Naive thymus-derived CD4-positive, alpha-beta T cell (primary cell): ENCODE measurements at regions not wholly inside any gene's neighbourhood (a gene's known extent, or its start where the extent isn't known, plus 50 kb on each side); places are given as distances from the start of the nearest gene placed in this dataset.
A peak's percentile ranks its signal among the peaks of the same experiment; 100 is the strongest.

Experiments used
- ATAC-seq: fragments of 150-1000 bp; cut with Tn5 transposase; 2 replicates; pipeline ENCODE4 v1.10.0; 2021; ENCODE audit warnings: mild to moderate bottlenecking, moderate library complexity
- CTCF ChIA-PET: fragments of 350-600 bp; sonication (Branson Sonifier 250); formaldehyde crosslinking; loops from one replicate; lab custom pipeline; 2021; ENCODE audit warnings: antibody characterized with exemption; lab: Charles Lee
- POLR2A ChIA-PET: fragments of 350-600 bp; sonication (Branson Sonifier 250); formaldehyde crosslinking; loops from one replicate; lab custom pipeline; 2021; ENCODE audit warnings: antibody characterized with exemption, inconsistent platforms; lab: Charles Lee
- DNase-seq, 9 donors: peaks; one replicate each; pipeline versions ENCODE4 v3.0.0 to v3.0.0-alpha.2; 2020 to 2022; ENCODE audit warnings: mixed read lengths in 1 of 9
- H3K27ac ChIP-seq: one replicate; pipeline ENCODE4 v1.7.0; 2013; ENCODE audit warnings: mild to moderate bottlenecking, low read depth, low read length, moderate library complexity
- H3K27me3 ChIP-seq, 2 donors: one replicate each; pipeline ENCODE4 v1.7.0; 2013; ENCODE audit warnings: low read length in 2 of 2, mild to moderate bottlenecking in 2 of 2, moderate library complexity in 2 of 2; ENCODE audit not compliant: control insufficient read depth in 2 of 2, insufficient read depth in 2 of 2
- H3K36me3 ChIP-seq, 3 experiments: 1 replicate in 2 of 3; 2 replicates in 1 of 3; pipeline ENCODE4 v1.7.0; 2013; ENCODE audit warnings: low read length in 3 of 3, mild to moderate bottlenecking in 3 of 3, moderate library complexity in 1 of 3; ENCODE audit not compliant: insufficient read depth in 3 of 3, control insufficient read depth in 2 of 3
- H3K4me1 ChIP-seq, 2 donors: one replicate each; pipeline ENCODE4 v1.7.0; 2013; ENCODE audit warnings: low read length in 2 of 2, mild to moderate bottlenecking in 2 of 2, moderate library complexity in 1 of 2; ENCODE audit not compliant: control insufficient read depth in 2 of 2, insufficient read depth in 2 of 2
- H3K4me3 ChIP-seq: 2 replicates; pipeline ENCODE4 v1.7.0; 2013; ENCODE audit warnings: mild to moderate bottlenecking, low read length
- H3K9me3 ChIP-seq, 3 experiments: 1 replicate in 2 of 3; 2 replicates in 1 of 3; pipeline ENCODE4 v1.7.0; 2013; ENCODE audit warnings: low read length in 3 of 3; ENCODE audit not compliant: control insufficient read depth in 2 of 3
- H3K27ac Mint-ChIP-seq, 9 donors: one replicate each; pipeline ENCODE4 v1.8.0; 2020 to 2022; ENCODE audit warnings: mixed read lengths in 9 of 9, mild to moderate bottlenecking in 8 of 9, moderate library complexity in 5 of 9, inconsistent platforms in 2 of 9
- H3K27me3 Mint-ChIP-seq, 5 donors: one replicate each; pipeline ENCODE4 v1.8.0; 2021 to 2022; ENCODE audit warnings: mixed read lengths in 5 of 5, mild to moderate bottlenecking in 1 of 5
- H3K36me3 Mint-ChIP-seq, 5 donors: one replicate each; pipeline ENCODE4 v1.8.0; 2020 to 2022; ENCODE audit warnings: mixed read lengths in 5 of 5, mild to moderate bottlenecking in 3 of 5, inconsistent platforms in 1 of 5
- H3K4me1 Mint-ChIP-seq, 7 donors: one replicate each; pipeline ENCODE4 v1.8.0; 2020 to 2022; ENCODE audit warnings: mixed read lengths in 7 of 7, mild to moderate bottlenecking in 3 of 7, inconsistent platforms in 1 of 7
- H3K4me3 Mint-ChIP-seq, 10 donors: one replicate each; pipeline ENCODE4 v1.8.0; 2020 to 2022; ENCODE audit warnings: mild to moderate bottlenecking in 10 of 10, mixed read lengths in 10 of 10, moderate library complexity in 6 of 10, inconsistent platforms in 2 of 10
- H3K9me3 Mint-ChIP-seq, 11 donors: one replicate each; pipeline ENCODE4 v1.8.0; 2020 to 2022; ENCODE audit warnings: mixed read lengths in 11 of 11, mild to moderate bottlenecking in 4 of 11, inconsistent platforms in 1 of 11, moderate library complexity in 1 of 11
- intact Hi-C, 2 donors: fragments of 100-400 bp; cut with micrococcal nuclease; formaldehyde crosslinking; loops; one replicate each; pipeline ENCODE4 v1.15.1; 2023

DNA sequence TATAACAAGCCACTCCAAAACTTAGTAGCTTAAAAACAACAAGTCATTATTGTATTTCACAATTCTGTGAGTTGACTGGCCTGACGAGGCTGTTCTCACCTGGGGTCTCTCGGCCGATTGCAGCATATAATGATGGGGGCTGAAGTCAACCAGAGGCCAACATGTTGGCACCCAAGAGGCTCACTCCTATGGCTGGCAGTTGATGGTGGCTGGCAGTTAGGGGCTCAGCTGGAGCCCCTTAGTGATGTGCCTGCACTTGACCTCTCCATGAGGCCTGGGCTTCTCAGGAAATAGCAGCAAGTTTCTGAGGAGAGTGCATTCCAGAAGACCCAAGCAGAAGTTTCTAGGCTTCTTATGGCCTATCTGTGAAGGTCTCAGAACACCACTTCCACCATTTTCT is 459.4 kb downstream of the NPHP4 start:
- no peak for DNase-seq
- Histone ChIP-seq H3K27me3 (no peaks in the 10 kb centered on the region), H3K36me3 (no peaks in the 10 kb centered on the region), H3K9me3 (peaks cover 0 to 9% (median 0%) of the 10 kb centered on the region in 3 experiments), H3K4me1 (no peaks in the 10 kb centered on the region), H3K4me3 (no peak overlapping the region), H3K27ac (no peak overlapping the region)
- H3K4me3 Mint-ChIP-seq, result no peak overlapping the region
- no peaks in the 10 kb centered on the region for H3K36me3 Mint-ChIP-seq
- intact Hi-C loops, result no loop called here
- ChIA-PET CTCF (no interaction called here), POLR2A (no interaction called here)
- no peak for ATAC-seq
- H3K27me3 Mint-ChIP-seq, result peaks cover 2 to 25% (median 14%) of the 10 kb centered on the region in 5 donors
- H3K9me3 Mint-ChIP-seq, result peaks cover 0 to 31% (median 4%) of the 10 kb centered on the region in 11 donors
- no peak overlapping the region for H3K27ac Mint-ChIP-seq
- no peaks in the 10 kb centered on the region for H3K4me1 Mint-ChIP-seq

DNA sequence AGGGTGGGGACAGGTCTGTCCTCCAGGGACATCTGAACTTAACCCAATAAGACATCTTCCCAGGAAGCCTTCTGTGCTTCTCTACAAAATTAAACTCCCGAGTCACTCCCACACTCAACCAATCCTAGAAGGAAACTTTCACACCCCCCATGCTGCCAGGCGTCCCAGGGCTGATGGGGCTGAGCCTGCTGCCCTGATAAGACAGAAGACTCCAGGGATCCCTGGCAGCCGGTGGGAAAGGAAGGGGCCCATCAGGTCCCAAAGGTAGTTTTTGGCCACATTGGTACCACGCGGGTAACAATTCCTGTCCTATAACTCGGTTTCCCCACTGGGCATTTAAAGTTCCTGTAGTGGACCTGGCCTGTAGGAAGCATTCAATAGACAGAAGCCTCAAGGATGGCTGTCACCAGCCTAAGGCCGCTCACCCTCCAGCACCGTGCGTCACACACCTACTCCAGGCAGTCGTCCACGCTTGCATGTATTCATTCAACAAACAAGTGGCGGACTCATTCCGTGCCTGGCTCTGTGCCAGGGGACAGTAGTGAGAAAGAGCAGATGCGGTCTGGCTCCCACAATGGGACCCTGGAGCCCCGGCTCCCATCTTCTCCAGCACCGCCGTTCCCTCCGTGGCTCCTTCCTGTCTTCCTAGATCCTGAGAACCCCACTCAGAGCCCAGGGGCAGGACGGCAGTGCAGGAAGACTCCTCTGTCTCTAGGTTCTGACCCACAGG is 465.2 kb downstream of the NPHP4 start:
- Histone ChIP-seq H3K27me3 (no peaks in the 10 kb centered on the region), H3K9me3 (peaks cover 0 to 9% (median 0%) of the 10 kb centered on the region in 3 experiments), H3K4me1 (no peaks in the 10 kb centered on the region), H3K36me3 (no peaks in the 10 kb centered on the region), H3K27ac (no peak overlapping the region), H3K4me3 (no peak overlapping the region)
- ChIA-PET CTCF (no interaction called here), POLR2A (no interaction called here)
- Mint-ChIP-seq H3K36me3 (no peaks in the 10 kb centered on the region), H3K9me3 (peaks cover 0 to 31% (median 4%) of the 10 kb centered on the region in 11 donors), H3K27me3 (peaks cover 0 to 17% (median 10%) of the 10 kb centered on the region in 5 donors), H3K4me1 (peaks cover 0 to 9% (median 8%) of the 10 kb centered on the region in 7 donors), H3K27ac (no peak overlapping the region), H3K4me3 (no peak overlapping the region)
- intact Hi-C loops, result no loop called here
- ATAC-seq (no peak), DNase-seq (no peak)

DNA sequence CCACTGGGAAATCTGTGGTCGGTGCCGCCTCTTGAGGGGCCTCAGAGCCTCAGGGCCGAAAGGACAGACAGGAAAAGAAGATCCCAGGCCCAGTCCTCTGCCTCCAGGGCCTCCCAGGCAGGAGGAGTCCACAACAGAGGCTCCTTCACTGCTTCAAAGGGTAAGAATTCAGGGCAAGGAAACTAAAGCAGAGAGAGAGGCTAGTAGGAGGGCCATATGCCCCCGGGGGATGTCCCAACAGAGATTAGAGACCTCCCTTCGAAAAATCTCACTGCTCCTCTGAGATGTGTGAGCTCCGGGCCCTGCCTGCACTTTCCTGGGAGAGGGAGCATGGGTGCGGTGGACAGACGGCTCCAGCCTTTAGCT is 465.9 kb downstream of the NPHP4 start:
- ChIA-PET CTCF (no interaction called here), POLR2A (no interaction called here)
- Histone ChIP-seq H3K27ac (no peak overlapping the region), H3K4me1 (no peaks in the 10 kb centered on the region), H3K9me3 (peaks cover 0 to 9% (median 0%) of the 10 kb centered on the region in 3 experiments), H3K27me3 (peaks cover 0 to under 1% of the 10 kb centered on the region in 2 donors), H3K4me3 (no peak overlapping the region), H3K36me3 (no peaks in the 10 kb centered on the region)
- Mint-ChIP-seq H3K27ac (no peak overlapping the region), H3K36me3 (no peaks in the 10 kb centered on the region), H3K27me3 (peaks cover 0 to 17% (median 7%) of the 10 kb centered on the region in 5 donors), H3K4me1 (peaks cover 0 to 13% (median 8%) of the 10 kb centered on the region in 7 donors), H3K4me3 (no peak overlapping the region), H3K9me3 (peaks cover 0 to 31% (median 4%) of the 10 kb centered on the region in 11 donors)
- ATAC-seq (no peak), DNase-seq (no peak)
- intact Hi-C loops, result no loop called here

DNA sequence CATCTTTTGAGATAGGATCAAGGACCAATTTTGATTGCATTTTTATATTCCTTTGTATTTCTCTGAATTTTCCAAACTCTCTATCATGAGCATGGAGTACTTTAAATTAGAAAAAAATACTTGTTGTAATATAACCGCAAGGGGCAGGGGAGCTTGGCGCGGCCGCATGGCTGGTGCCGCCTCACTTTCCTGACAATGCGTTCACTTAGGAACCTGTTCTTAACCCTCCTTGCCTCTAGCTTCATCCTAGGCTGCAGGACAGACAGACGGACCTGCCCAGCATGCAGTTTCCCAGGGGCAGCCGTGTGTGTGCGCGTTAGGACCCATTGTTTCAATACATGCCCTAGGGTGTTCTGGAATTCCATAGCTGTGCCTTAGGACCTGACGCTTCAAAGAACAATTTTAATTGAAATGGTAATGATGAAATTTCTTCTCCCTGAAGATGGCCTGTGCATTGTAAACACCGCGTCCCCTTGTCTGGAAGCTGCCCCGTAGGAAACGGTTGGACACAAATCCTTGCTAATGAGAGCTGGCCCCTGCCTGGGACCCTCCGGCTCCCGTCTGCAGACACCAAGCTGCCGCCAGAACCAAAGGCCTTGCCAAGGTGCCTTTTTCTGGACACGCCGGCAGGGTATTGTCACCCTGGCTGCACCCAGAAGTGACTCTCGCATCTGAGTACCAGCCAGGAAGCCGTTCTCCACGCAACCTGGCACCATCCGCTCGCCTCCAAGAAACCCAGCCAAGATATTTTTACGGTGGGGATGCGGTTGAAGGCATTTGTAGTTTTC is 466.4 kb downstream of the NPHP4 start:
- Mint-ChIP-seq H3K4me1 (peaks cover 0 to 13% (median 8%) of the 10 kb centered on the region in 7 donors), H3K36me3 (no peaks in the 10 kb centered on the region), H3K9me3 (peaks cover 0 to 28% (median 4%) of the 10 kb centered on the region in 11 donors), H3K4me3 (no peak overlapping the region), H3K27me3 (peaks cover 0 to 17% (median 6%) of the 10 kb centered on the region in 5 donors), H3K27ac (no peak overlapping the region)
- H3K4me3 ChIP-seq, result no peak overlapping the region
- CTCF ChIA-PET, result interaction anchor here (0.5 to 1.2 kb wide), 2 partner anchors 15 to 139 kb away, joined by 3 to 7 read pairs; no protein-coding TSS in a partner anchor
- peaks cover 0 to 3% of the 10 kb centered on the region in 2 donors for H3K27me3 ChIP-seq
- no peak overlapping the region for H3K27ac ChIP-seq
- POLR2A ChIA-PET, result no interaction called here
- ATAC-seq, result no peak
- H3K36me3 ChIP-seq, result no peaks in the 10 kb centered on the region
- intact Hi-C loops, result no loop called here
- H3K4me1 ChIP-seq, result no peaks in the 10 kb centered on the region
- no peak for DNase-seq
- H3K9me3 ChIP-seq, result peaks cover 0 to 9% (median 0%) of the 10 kb centered on the region in 3 experiments

DNA sequence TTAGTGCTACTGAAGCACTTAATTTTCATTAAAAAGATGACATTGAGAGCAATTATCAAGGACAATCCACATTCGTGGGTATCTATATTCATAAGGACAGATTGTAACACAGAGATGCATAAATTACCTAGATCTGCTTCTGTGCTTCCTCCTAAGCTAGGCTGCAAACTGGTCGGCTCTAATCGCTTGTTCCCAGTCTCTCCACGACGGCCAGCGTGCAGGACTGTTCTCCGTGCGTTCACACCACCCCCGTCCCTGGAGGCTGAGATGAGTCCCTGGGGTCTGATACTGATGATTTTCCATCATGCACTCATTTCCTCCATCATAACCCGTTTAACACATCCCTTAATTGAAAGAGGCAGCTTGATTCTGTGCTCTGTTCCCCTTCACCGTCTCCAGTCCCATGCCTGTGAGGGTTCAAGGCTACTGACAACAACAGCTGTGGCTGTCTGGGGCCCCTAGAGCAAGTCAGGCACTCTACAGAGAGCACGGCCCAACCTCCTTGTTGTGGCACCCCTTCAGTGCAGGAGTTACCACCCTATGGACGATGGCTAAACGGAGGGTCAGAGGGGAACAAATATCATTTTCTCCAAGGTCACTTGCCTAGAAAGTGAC is 469.6 kb downstream of the NPHP4 start:
- Histone ChIP-seq H3K27me3 (peaks cover 0 to 3% of the 10 kb centered on the region in 2 donors), H3K4me1 (no peaks in the 10 kb centered on the region), H3K27ac (no peak overlapping the region), H3K36me3 (no peaks in the 10 kb centered on the region), H3K9me3 (no peaks in the 10 kb centered on the region), H3K4me3 (no peak overlapping the region)
- no peaks in the 10 kb centered on the region for H3K36me3 Mint-ChIP-seq
- H3K4me3 Mint-ChIP-seq, result peak overlapping the region in 1 of 10 donors; percentile 8
- H3K9me3 Mint-ChIP-seq, result peaks cover 0 to 4% (median 0%) of the 10 kb centered on the region in 11 donors
- intact Hi-C loops, result no loop called here
- ATAC-seq, result no peak
- ChIA-PET CTCF (interaction anchor here (0.6 to 0.7 kb wide), 2 partner anchors 16 to 30 kb away, joined by 3 to 4 read pairs; no protein-coding TSS in a partner anchor), POLR2A (no interaction called here)
- DNase-seq, result no peak
- no peak overlapping the region for H3K27ac Mint-ChIP-seq
- H3K4me1 Mint-ChIP-seq, result peaks cover 0 to 13% (median 8%) of the 10 kb centered on the region in 7 donors
- H3K27me3 Mint-ChIP-seq, result peaks cover 2 to 17% (median 6%) of the 10 kb centered on the region in 5 donors

DNA sequence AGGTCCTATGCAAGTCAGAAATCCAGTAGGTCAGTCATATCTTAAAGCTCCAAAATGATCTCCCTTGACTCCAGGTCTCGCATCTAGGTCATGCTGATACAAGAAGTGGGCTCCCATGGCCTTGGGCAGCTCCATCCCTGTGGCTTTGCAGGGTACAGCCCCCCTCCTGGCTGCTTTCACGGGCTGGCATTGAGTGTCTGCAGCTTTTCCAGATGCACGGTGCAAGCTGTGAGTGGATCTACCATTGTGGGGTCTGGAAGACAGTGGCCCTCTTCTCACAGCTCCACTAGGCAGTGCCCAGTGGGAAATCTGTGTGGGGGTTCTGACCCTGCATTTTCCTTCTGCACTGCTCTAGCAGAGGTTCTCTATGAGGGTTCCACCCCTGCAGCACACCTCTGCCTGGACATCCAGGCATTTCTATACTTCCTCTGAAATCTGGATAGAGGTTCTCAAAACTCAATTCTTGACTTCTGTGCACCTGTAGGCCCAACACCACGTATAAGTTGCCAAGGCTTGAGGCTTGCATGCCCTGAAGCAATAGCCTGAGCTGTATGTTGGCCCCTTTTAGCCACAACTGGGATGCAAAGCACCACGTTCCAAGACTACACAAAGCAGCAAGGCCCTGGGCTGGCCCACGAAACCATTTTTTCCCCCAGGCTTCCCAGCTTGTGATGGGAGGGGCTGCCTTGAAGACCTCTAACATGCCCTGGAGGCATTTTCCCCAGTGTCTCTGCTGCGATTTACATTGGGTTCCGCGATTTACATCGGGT is 472.7 kb downstream of the NPHP4 start:
- peaks cover 0 to 4% (median 0%) of the 10 kb centered on the region in 11 donors for H3K9me3 Mint-ChIP-seq
- no peaks in the 10 kb centered on the region for H3K9me3 ChIP-seq
- ATAC-seq (no peak), DNase-seq (no peak)
- no peak overlapping the region for H3K27ac Mint-ChIP-seq
- CTCF ChIA-PET, result interaction anchor here (1.2 kb wide), 1 partner anchor 9 kb away, joined by 3 read pairs; no protein-coding TSS in a partner anchor
- POLR2A ChIA-PET, result no interaction called here
- H3K27me3 ChIP-seq, result peaks cover 0 to 3% of the 10 kb centered on the region in 2 donors
- H3K4me3 ChIP-seq, result no peak overlapping the region
- H3K27me3 Mint-ChIP-seq, result peaks cover 2 to 16% (median 11%) of the 10 kb centered on the region in 5 donors
- no peaks in the 10 kb centered on the region for H3K36me3 Mint-ChIP-seq
- no peaks in the 10 kb centered on the region for H3K4me1 ChIP-seq
- intact Hi-C loops, result no loop called here
- H3K4me1 Mint-ChIP-seq, result peaks cover 0 to 13% (median 8%) of the 10 kb centered on the region in 7 donors
- no peak overlapping the region for H3K27ac ChIP-seq
- H3K4me3 Mint-ChIP-seq, result no peak overlapping the region
- H3K36me3 ChIP-seq, result no peaks in the 10 kb centered on the region
